Gastroesophageal sphincter (tissue), 4 donors: ENCODE measurements at regions not wholly inside any gene's neighbourhood (a gene's known extent, or its start where the extent isn't known, plus 50 kb on each side); places are given as distances from the start of the nearest gene placed in this dataset.
"Not testable (repeated sequence)": the region's sequence is repeated elsewhere in the genome, so short reads cannot be mapped to it uniquely, and the experiment has no call there.

Experiments used
- ATAC-seq: fragments of 150-250 bp; one replicate; pipeline ENCODE4 v1.9.1; 2016; ENCODE audit warnings: mild to moderate bottlenecking, moderate library complexity
- H3K27ac ChIP-seq, 4 donors: fragments of 200-600 bp; sonication (generic) in 3 of 4; 1 replicate in 3 of 4; 2 replicates in 1 of 4; pipeline ENCODE4 v1.5.1; 2016 to 2019
- H3K27me3 ChIP-seq: fragments of 200-600 bp; sonication (generic); one replicate; pipeline ENCODE4 v1.5.1; 2019
- H3K36me3 ChIP-seq, 2 donors: fragments of 200-600 bp; sonication (generic); one replicate each; pipeline ENCODE4 v1.5.1; 2019; ENCODE audit warnings: control low read depth in 1 of 2
- H3K4me1 ChIP-seq, 3 donors: fragments of 200-600 bp; sonication (generic); 1 replicate in 2 of 3; 2 replicates in 1 of 3; pipeline ENCODE4 v1.5.1; 2016 to 2019; ENCODE audit warnings: control low read depth in 2 of 3
- H3K4me3 ChIP-seq, 2 donors: fragments of 200-600 bp; sonication (generic); one replicate each; pipeline ENCODE4 v1.5.1; 2019; ENCODE audit warnings: mild to moderate bottlenecking in 1 of 2, moderate library complexity in 1 of 2
- H3K9me3 ChIP-seq, 3 donors: fragments of 200-600 bp; sonication (generic); one replicate each; pipeline ENCODE4 v1.5.1; 2017 to 2019; ENCODE audit warnings: control low read depth in 2 of 3
- EP300 ChIP-seq: sonication (generic); formaldehyde crosslinking; IDR thresholded peaks from one replicate; pipeline ENCODE4 v1.6.1; 2017; ENCODE audit warnings: antibody characterized with exemption, mild to moderate bottlenecking
- POLR2A ChIP-seq, 2 donors: fragments of 450-650 bp; IDR thresholded peaks; one replicate each; pipeline ENCODE4 v1.6.1; 2017; ENCODE audit warnings: antibody characterized with exemption in 2 of 2, mild to moderate bottlenecking in 2 of 2, moderate library complexity in 1 of 2
- POLR2AphosphoS5 ChIP-seq: sonication (generic); formaldehyde crosslinking; IDR thresholded peaks from one replicate; pipeline ENCODE4 v1.6.1; 2017; ENCODE audit warnings: antibody characterized with exemption
- WGBS, 2 donors: methylation state at CpG; one replicate each; pipeline ENCODE4 v1.1.5; 2018; ENCODE audit warnings: low coverage in 1 of 2; 5-methylcytosine and 5-hydroxymethylcytosine counted together
- TF ChIP-seq, protein P1 (sequence below), 4 experiments: fragments of 200-600 bp in 2 of 4; fragments of 450-650 bp in 2 of 4; sonication (generic) in 1 of 4; IDR thresholded peaks; one replicate each; pipeline ENCODE4 v1.5.1; 2017 to 2019; ENCODE audit warnings: antibody characterized with exemption in 4 of 4, mild to moderate bottlenecking in 2 of 4, moderate library complexity in 2 of 4

DNA sequence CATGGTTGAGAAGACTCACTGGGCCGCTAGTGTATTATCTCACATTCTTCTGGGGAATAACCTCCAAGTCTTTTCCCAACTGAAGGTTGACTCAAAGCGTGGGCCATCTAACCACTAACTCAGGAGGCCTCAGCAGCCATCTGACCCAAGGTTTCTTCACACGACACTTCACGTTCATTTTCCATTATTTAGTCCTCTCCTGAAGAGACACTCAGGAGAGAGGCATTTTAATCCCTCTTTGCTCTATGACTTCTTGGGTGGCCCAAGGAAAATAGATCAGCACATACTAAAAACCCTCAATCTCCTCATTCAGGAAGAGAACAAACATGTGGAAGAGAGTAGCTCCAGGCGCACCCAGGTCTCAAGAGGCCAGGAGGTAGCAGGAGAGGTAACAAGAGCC, 252.8 kb upstream of the FOXF1 start:
- no peak for ATAC-seq
- Histone ChIP-seq H3K27ac (no peak overlapping the region), H3K27me3 (no peaks in the 10 kb centered on the region), H3K9me3 (peaks cover 0 to 6% (median 0%) of the 10 kb centered on the region in 3 donors), H3K4me3 (no peak overlapping the region), H3K36me3 (no peaks in the 10 kb centered on the region), H3K4me1 (peaks cover 0 to 14% (median 0%) of the 10 kb centered on the region in 3 donors)
- TF ChIP-seq POLR2A (IDR thresholded peaks at IDR 0.05), result no peak
- TF ChIP-seq, protein P1, sequence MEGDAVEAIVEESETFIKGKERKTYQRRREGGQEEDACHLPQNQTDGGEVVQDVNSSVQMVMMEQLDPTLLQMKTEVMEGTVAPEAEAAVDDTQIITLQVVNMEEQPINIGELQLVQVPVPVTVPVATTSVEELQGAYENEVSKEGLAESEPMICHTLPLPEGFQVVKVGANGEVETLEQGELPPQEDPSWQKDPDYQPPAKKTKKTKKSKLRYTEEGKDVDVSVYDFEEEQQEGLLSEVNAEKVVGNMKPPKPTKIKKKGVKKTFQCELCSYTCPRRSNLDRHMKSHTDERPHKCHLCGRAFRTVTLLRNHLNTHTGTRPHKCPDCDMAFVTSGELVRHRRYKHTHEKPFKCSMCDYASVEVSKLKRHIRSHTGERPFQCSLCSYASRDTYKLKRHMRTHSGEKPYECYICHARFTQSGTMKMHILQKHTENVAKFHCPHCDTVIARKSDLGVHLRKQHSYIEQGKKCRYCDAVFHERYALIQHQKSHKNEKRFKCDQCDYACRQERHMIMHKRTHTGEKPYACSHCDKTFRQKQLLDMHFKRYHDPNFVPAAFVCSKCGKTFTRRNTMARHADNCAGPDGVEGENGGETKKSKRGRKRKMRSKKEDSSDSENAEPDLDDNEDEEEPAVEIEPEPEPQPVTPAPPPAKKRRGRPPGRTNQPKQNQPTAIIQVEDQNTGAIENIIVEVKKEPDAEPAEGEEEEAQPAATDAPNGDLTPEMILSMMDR (IDR thresholded peaks at IDR 0.05), result no peak
- no peak for TF ChIP-seq POLR2AphosphoS5
- no peak for TF ChIP-seq EP300
- 82% methylated on average over 4 to 5 of the region's 5 CpGs for WGBS, 2 donors

DNA sequence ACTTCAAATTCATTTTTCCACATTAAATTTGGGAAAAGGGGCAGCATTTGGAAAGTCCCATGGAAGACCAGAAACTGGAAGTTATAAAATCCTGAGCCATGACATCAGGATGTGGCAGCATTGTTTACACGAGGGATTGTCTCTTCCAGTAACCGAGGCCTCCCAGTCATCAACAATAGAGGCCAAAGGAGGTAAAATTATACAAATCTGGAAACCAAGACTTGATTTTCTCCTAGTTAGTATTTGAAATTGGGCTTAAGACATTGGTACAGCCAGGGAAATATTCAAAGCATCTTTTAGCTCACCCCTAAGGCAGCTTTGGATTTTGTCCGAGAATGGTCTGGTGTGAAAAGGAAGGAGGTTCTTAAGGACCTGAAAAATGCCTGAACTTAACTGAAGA, 251.6 kb upstream of the FOXF1 start:
- no peak overlapping the region for H3K4me3 ChIP-seq
- peaks cover 0 to 14% (median 0%) of the 10 kb centered on the region in 3 donors for H3K4me1 ChIP-seq
- 30 to 37% methylated on average over 2 to 3 of the region's 3 CpGs for WGBS, 2 donors
- no peaks in the 10 kb centered on the region for H3K36me3 ChIP-seq
- H3K9me3 ChIP-seq, result peaks cover 0 to 6% (median 0%) of the 10 kb centered on the region in 3 donors
- peak; percentile 50 for ATAC-seq
- peak overlapping the region; percentile 43 to 74 (median 69) for H3K27ac ChIP-seq
- TF ChIP-seq, protein P1 (IDR thresholded peaks at IDR 0.05), result no peak
- TF ChIP-seq POLR2AphosphoS5 (peak; percentile 58), POLR2A (IDR thresholded peaks at IDR 0.05) (no peak), EP300 (no peak)
- no peaks in the 10 kb centered on the region for H3K27me3 ChIP-seq

DNA sequence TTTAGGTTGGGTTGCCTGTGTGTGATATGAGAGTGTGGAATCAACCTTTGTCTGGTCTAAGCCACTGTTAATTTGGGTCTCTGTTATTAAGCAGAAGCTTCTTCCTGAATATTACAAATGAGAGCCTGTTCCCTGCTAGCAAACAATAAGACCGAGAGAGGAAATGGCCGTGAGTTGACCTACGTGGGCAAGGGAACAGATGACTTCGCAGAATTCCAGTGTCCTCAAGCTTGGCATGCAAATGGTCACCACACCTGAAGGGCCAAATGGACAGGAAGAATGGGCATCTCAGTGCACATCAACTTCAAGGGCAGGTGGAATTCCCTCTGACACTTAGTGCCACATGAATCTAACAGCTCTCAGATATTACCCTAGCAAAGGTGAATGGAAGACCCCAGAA, 250.8 kb upstream of the FOXF1 start:
- Histone ChIP-seq H3K36me3 (no peaks in the 10 kb centered on the region), H3K4me1 (peaks cover 0 to 14% (median 0%) of the 10 kb centered on the region in 3 donors), H3K27ac (peak overlapping the region in 3 of 4 donors; percentile 64 to 74 (median 74)), H3K27me3 (no peaks in the 10 kb centered on the region), H3K9me3 (peaks cover 0 to 6% (median 0%) of the 10 kb centered on the region in 3 donors), H3K4me3 (no peak overlapping the region)
- 63% methylated on average over 4 of the region's 4 CpGs; no CpG with 5 or more reads in 1 of the 2 donors for WGBS, 2 donors
- ATAC-seq, result no peak
- TF ChIP-seq, protein P1 (IDR thresholded peaks at IDR 0.05), result no peak
- TF ChIP-seq POLR2A (IDR thresholded peaks at IDR 0.05), result no peak
- no peak for TF ChIP-seq EP300
- TF ChIP-seq POLR2AphosphoS5, result no peak

DNA sequence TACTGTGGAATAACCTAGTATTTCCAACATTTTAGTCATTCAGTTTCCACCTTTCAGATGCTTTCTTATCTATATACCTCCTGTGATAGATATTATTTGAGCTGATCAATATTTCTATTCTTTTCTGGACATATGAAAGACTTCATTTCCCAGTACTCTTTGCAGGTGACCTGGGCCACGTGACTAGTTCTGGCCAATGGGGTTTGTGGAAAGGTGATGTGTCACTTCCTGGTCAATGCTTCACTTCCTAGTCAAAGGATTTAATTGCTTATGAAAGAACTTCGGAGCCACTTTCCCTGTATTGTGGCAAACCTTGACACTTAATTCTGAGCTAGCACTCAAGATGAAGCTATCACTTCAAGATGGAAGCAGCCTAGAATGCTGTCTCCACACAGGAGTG, 248.9 kb upstream of the FOXF1 start:
- no peaks in the 10 kb centered on the region for H3K27me3 ChIP-seq
- H3K36me3 ChIP-seq, result no peaks in the 10 kb centered on the region
- WGBS, 2 donors, result 80 to 94% methylated on average over 2 of the region's 2 CpGs
- no peak overlapping the region for H3K4me3 ChIP-seq
- no peak for ATAC-seq
- no peaks in the 10 kb centered on the region for H3K9me3 ChIP-seq
- TF ChIP-seq, protein P1 (IDR thresholded peaks at IDR 0.05), result no peak
- TF ChIP-seq POLR2AphosphoS5 (no peak), EP300 (no peak), POLR2A (IDR thresholded peaks at IDR 0.05) (no peak)
- H3K4me1 ChIP-seq, result peaks cover 0 to 14% (median 0%) of the 10 kb centered on the region in 3 donors
- H3K27ac ChIP-seq, result no peak overlapping the region

DNA sequence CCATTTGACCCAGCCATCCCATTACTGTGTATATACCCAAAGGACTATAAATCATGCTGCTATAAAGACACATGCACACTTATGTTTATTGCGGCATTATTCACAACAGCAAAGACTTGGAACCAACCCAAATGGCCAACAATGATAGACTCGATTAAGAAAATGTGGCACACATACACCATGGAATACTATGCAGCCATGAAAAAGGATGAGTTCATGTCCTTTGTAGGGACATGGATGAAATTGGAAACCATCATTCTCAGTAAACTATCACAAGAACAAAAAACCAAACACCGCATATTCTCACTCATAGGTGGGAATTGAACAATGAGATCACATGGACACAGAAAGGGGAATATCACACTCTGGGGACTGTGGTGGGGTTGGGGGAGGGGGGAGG, 242.7 kb upstream of the FOXF1 start:
- H3K27me3 ChIP-seq, H3K27ac ChIP-seq, ATAC-seq, H3K4me1 ChIP-seq, H3K9me3 ChIP-seq, H3K36me3 ChIP-seq, H3K4me3 ChIP-seq: not testable (repeated sequence)
- 87 to 100% methylated on average over 1 to 3 of the region's 3 CpGs for WGBS, 2 donors
